Neural crest cell (in vitro differentiated cells): ENCODE measurements at regions not wholly inside any gene's neighbourhood (a gene's known extent, or its start where the extent isn't known, plus 50 kb on each side); places are given as distances from the start of the nearest gene placed in this dataset.

Experiments
- DNase-seq: peaks from one replicate; pipeline ENCODE4 v3.0.0; 2021; ENCODE audit warnings: low read depth, mixed read lengths, low spot score
- H3K27ac Mint-ChIP-seq: one replicate; pipeline ENCODE4 v1.8.0; 2021; ENCODE audit warnings: mild to moderate bottlenecking, mixed read lengths; ENCODE audit not compliant: unreplicated experiment
- H3K27me3 Mint-ChIP-seq: 2 replicates; pipeline ENCODE4 v1.8.0; 2021; ENCODE audit warnings: low read depth, mild to moderate bottlenecking, mixed read lengths
- H3K36me3 Mint-ChIP-seq: 2 replicates; pipeline ENCODE4 v1.8.0; 2021; ENCODE audit warnings: low read depth, mild to moderate bottlenecking, mixed read lengths
- H3K4me1 Mint-ChIP-seq: 2 replicates; pipeline ENCODE4 v1.8.0; 2021; ENCODE audit warnings: mixed read lengths
- H3K4me3 Mint-ChIP-seq: one replicate; pipeline ENCODE4 v1.8.0; 2021; ENCODE audit warnings: mild to moderate bottlenecking, mixed read lengths
- H3K9me3 Mint-ChIP-seq: 2 replicates; pipeline ENCODE4 v1.8.0; 2021; ENCODE audit warnings: mixed read lengths
- TF ChIP-seq, protein P1 (sequence below): fragments of 200-600 bp; sonication (generic); conservative IDR thresholded peaks from 2 replicates; pipeline ENCODE4 v1.5.0; 2021; ENCODE audit warnings: antibody characterized with exemption, mild to moderate bottlenecking

DNA sequence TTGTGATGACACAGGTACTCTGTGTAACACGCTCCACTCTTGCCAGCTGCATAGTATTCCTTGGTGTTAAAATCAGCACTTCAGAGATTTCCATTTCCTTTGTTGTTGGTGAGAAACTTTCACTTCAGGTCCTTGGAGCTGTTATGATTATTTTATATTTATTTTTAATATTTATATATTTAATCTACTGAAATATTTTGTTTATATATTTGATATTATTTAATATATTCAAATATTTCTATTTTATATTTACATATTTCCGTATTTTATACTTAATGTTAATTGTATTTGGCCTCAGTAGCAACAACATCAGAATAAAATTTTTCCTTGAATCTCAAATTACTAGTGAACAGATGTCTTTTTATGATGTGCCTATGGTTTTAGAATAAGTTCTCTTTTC lies 225.3 kb downstream of the MAGEB17 start:
- H3K4me1 Mint-ChIP-seq = no peaks in the 10 kb centered on the region
- H3K27ac Mint-ChIP-seq = no peak overlapping the region
- H3K4me3 Mint-ChIP-seq = no peak overlapping the region
- peaks cover 4% of the 10 kb centered on the region for H3K36me3 Mint-ChIP-seq
- peaks cover 5% of the 10 kb centered on the region for H3K9me3 Mint-ChIP-seq
- peaks cover 3% of the 10 kb centered on the region for H3K27me3 Mint-ChIP-seq
- DNase-seq = no peak
- TF ChIP-seq, protein P1, sequence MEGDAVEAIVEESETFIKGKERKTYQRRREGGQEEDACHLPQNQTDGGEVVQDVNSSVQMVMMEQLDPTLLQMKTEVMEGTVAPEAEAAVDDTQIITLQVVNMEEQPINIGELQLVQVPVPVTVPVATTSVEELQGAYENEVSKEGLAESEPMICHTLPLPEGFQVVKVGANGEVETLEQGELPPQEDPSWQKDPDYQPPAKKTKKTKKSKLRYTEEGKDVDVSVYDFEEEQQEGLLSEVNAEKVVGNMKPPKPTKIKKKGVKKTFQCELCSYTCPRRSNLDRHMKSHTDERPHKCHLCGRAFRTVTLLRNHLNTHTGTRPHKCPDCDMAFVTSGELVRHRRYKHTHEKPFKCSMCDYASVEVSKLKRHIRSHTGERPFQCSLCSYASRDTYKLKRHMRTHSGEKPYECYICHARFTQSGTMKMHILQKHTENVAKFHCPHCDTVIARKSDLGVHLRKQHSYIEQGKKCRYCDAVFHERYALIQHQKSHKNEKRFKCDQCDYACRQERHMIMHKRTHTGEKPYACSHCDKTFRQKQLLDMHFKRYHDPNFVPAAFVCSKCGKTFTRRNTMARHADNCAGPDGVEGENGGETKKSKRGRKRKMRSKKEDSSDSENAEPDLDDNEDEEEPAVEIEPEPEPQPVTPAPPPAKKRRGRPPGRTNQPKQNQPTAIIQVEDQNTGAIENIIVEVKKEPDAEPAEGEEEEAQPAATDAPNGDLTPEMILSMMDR = no peak

DNA sequence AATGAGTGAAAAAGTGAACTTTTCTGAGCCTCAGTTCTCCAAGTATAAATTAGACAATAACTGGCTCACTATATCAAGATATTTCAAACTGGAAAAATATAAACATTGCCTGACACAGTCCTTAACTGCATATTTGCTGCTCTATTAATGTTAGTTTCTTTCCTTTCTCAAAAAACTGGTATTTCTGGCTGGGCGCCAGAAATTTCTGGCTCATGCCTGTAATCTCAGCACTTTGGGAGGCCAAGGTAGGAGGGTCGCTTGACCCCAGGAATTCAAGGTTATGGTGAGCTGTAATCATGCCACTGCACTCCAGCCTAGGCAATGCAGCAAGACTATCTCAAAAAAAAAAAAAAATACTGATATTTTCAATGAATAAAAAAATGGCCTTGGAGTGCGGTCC lies 227.0 kb downstream of the MAGEB17 start:
- Mint-ChIP-seq H3K36me3 (peaks cover 4% of the 10 kb centered on the region), H3K4me1 (no peaks in the 10 kb centered on the region), H3K4me3 (no peak overlapping the region), H3K27me3 (peaks cover 3% of the 10 kb centered on the region), H3K27ac (no peak overlapping the region), H3K9me3 (peaks cover 5% of the 10 kb centered on the region)
- TF ChIP-seq, protein P1 = no peak
- no peak for DNase-seq

DNA sequence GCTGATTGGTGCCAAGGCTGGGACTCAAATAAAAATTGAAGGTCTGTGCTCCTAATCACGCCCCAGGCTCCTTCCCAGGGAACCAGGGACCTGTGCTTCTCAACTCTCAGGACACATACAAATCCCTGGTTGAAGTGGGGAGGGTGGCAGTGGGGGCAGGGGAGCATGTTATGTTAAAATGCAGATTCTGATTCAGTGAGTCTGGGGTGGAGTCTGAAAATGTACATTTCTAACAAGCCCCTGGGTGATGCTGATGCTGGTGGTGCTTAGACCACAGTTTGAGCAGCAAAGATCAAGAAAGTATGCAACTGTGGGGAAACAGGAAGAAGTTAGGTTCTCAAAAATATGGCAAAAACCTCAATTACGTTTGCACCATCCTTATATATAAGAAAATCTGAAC lies 236.5 kb downstream of the MAGEB17 start:
- no peak for DNase-seq
- Mint-ChIP-seq H3K4me1 (no peaks in the 10 kb centered on the region), H3K4me3 (no peak overlapping the region), H3K36me3 (peaks cover 2% of the 10 kb centered on the region), H3K27ac (no peak overlapping the region), H3K9me3 (peaks cover 9% of the 10 kb centered on the region), H3K27me3 (no peaks in the 10 kb centered on the region)
- TF ChIP-seq, protein P1 = no peak

DNA sequence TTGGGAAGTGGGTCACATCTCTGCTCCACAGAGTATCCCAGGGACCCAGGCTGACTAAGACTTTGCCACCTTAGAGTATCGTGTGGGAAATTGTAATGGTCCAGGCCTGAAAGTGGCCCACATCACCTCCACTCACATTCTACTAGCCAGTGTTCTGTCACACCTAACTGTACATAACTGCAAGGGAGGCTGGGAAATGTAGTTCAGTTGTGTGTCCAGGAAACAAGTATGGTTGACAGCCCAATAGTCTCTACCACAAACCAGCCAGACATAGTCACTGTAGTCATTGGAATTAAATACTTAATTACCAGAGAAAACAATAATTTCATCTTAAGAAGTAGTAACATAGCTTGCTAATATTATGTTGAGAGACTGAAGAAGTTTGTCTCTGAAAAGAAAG lies 233.4 kb upstream of the S100G start:
- Mint-ChIP-seq H3K4me3 (no peak overlapping the region), H3K9me3 (peaks cover 4% of the 10 kb centered on the region), H3K27ac (no peak overlapping the region), H3K36me3 (no peaks in the 10 kb centered on the region), H3K27me3 (no peaks in the 10 kb centered on the region), H3K4me1 (peaks cover 14% of the 10 kb centered on the region)
- TF ChIP-seq, protein P1 = no peak
- no peak for DNase-seq

DNA sequence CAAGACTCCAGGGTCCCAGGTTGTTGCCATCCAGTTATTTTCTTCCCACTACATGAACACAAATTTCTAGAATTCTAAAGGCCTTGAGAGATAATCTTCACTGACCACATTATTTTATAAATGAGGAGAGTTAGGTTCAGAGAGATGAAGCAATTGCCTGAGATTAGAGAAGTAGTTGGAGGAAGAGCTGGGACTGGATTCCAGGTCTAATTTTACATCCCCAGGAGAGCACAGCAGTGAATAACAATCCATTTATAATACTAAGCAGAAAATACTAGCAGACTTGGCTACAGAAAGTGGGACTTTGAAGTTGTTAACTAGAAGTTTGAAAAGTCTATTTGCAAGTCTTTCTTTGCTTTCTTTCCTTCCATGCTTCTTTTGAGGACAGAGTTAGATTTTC lies 231.3 kb upstream of the S100G start:
- Mint-ChIP-seq H3K27me3 (no peaks in the 10 kb centered on the region), H3K36me3 (peaks cover 2% of the 10 kb centered on the region), H3K9me3 (no peaks in the 10 kb centered on the region), H3K27ac (no peak overlapping the region), H3K4me3 (no peak overlapping the region), H3K4me1 (no peaks in the 10 kb centered on the region)
- no peak for DNase-seq
- TF ChIP-seq, protein P1 = no peak

DNA sequence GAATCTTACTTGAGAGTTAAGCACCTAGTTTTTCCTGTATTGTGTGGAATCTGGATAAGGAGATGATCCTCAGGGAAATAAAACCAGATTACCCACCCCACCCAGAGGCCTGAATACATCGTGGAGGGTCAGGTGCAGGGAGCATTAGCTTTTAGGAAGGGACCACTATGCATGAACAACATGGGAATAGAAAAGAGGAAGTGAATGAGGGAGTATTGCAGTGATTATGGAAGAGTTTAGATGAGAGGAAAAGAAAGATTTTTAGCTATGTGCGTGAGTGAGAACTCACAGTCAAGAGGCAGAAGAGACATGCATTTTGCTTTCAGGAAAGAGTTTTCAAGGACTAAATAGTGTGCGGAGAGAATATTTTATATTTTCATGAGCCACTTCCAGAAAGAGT lies 222.3 kb upstream of the S100G start:
- TF ChIP-seq, protein P1 = no peak
- Mint-ChIP-seq H3K27me3 (no peaks in the 10 kb centered on the region), H3K9me3 (no peaks in the 10 kb centered on the region), H3K4me3 (no peak overlapping the region), H3K4me1 (peaks cover 12% of the 10 kb centered on the region), H3K27ac (no peak overlapping the region), H3K36me3 (peaks cover 2% of the 10 kb centered on the region)
- no peak for DNase-seq
